ENCODE measurements at regions not wholly inside any gene's neighbourhood (a gene's known extent, or its start where the extent isn't known, plus 50 kb on each side); places are given as distances from the start of the nearest gene placed in this dataset.

- in situ Hi-C loops (cut with MboI; ENCODE audit: low pct_unique_long_range_greater_than_20kb, low sequenced_read_pairs, unreplicated experiment), result no loop called here
- no peak for TF ChIP-seq CTCF (IDR thresholded peaks at IDR 0.05; ENCODE audit: extremely low read depth, insufficient read depth, missing control alignments)
- DNase-seq (ENCODE audit: low spot score), result no peak
These were observed 170.0 kb upstream of the PPARGC1A start for GRCh38 chr4:24059839-24060238.

GRCh38 chr4:24057915-24058559 lies 168.2 kb upstream of the PPARGC1A start:
- no peak for TF ChIP-seq CTCF (IDR thresholded peaks at IDR 0.05; ENCODE audit: extremely low read depth, insufficient read depth, missing control alignments)
- in situ Hi-C loops (cut with MboI; ENCODE audit: low pct_unique_long_range_greater_than_20kb, low sequenced_read_pairs, unreplicated experiment), result no loop called here
- DNase-seq (ENCODE audit: low spot score), result no peak

- in situ Hi-C loops (cut with MboI; ENCODE audit: low pct_unique_long_range_greater_than_20kb, low sequenced_read_pairs, unreplicated experiment), result no loop called here
These were observed 166.4 kb upstream of the PPARGC1A start for GRCh38 chr4:24056289-24056688.

GRCh38 chr4:24055623-24056022 lies 165.8 kb upstream of the PPARGC1A start:
- in situ Hi-C loops (cut with MboI; ENCODE audit: low pct_unique_long_range_greater_than_20kb, low sequenced_read_pairs, unreplicated experiment), result no loop called here
- no peak for TF ChIP-seq CTCF (IDR thresholded peaks at IDR 0.05; ENCODE audit: extremely low read depth, insufficient read depth, missing control alignments)

More at GRCh38 chr4:24056289-24056688, 166.4 kb upstream of the PPARGC1A start:
- DNase-seq (ENCODE audit: low spot score), result no peak
- TF ChIP-seq CTCF (IDR thresholded peaks at IDR 0.05; ENCODE audit: extremely low read depth, insufficient read depth, missing control alignments), result no peak

GRCh38 chr4:24054910-24055309 lies 165.1 kb upstream of the PPARGC1A start:
- in situ Hi-C loops (cut with MboI; ENCODE audit: low pct_unique_long_range_greater_than_20kb, low sequenced_read_pairs, unreplicated experiment), result no loop called here
- no peak for TF ChIP-seq CTCF (IDR thresholded peaks at IDR 0.05; ENCODE audit: extremely low read depth, insufficient read depth, missing control alignments)
- DNase-seq (ENCODE audit: low spot score), result no peak

More at GRCh38 chr4:24055623-24056022, 165.8 kb upstream of the PPARGC1A start:
- DNase-seq (ENCODE audit: low spot score), result no peak

- in situ Hi-C loops (cut with MboI; ENCODE audit: low pct_unique_long_range_greater_than_20kb, low sequenced_read_pairs, unreplicated experiment), result no loop called here
- no peak for TF ChIP-seq CTCF (IDR thresholded peaks at IDR 0.05; ENCODE audit: extremely low read depth, insufficient read depth, missing control alignments)
- no peak for DNase-seq (ENCODE audit: low spot score)
These were observed 164.1 kb upstream of the PPARGC1A start for GRCh38 chr4:24053934-24054333.
